SK-N-MC (cell line): ENCODE measurements at regions not wholly inside any gene's neighbourhood (a gene's known extent, or its start where the extent isn't known, plus 50 kb on each side); places are given as distances from the start of the nearest gene placed in this dataset.

Experiments
- DNase-seq: peaks from one replicate; pipeline ENCODE4 v3.0.0-alpha.2; 2011; ENCODE audit warnings: low read depth, low spot score
- H3K27ac ChIP-seq: fragments of 200-600 bp; sonication (generic); 2 replicates; pipeline ENCODE4 v1.5.1; 2016; ENCODE audit warnings: mixed run types
- H3K36me3 ChIP-seq: fragments of 200-600 bp; sonication (generic); 2 replicates; pipeline ENCODE4 v1.6.1; 2017; ENCODE audit warnings: antibody characterized with exemption, low read length, mixed read lengths; ENCODE audit not compliant: insufficient read depth
- H3K4me3 ChIP-seq: fragments of 200-600 bp; sonication (generic); 2 replicates; pipeline ENCODE4 v1.5.1; 2016
- H3K9ac ChIP-seq: fragments of 200-600 bp; sonication (generic); 2 replicates; pipeline ENCODE4 v1.8.0; 2017; ENCODE audit warnings: mixed run types, mixed read lengths; ENCODE audit not compliant: insufficient read length
- H3K9me3 ChIP-seq: fragments of 200-600 bp; sonication (generic); 2 replicates; pipeline ENCODE4 v1.6.1; 2017; ENCODE audit warnings: low read depth, mild to moderate bottlenecking, antibody characterized with exemption, low read length, moderate library complexity, mixed read lengths
- EZH2 ChIP-seq: fragments of 200-600 bp; sonication (generic); IDR thresholded peaks from one replicate; pipeline ENCODE4 v1.6.1; 2017; ENCODE audit warnings: antibody characterized with exemption
- FOXP2 ChIP-seq: optimal IDR thresholded peaks from 2 replicates; pipeline ENCODE3; 2011; ENCODE audit warnings: mild to moderate bottlenecking, moderate library complexity; ENCODE audit not compliant: insufficient read depth; ENCODE audit errors: extremely low read length, control extremely low read depth
- POLR2AphosphoS5 ChIP-seq: IDR thresholded peaks from 2 replicates; pipeline ENCODE4 v1.6.1; 2012; ENCODE audit warnings: mild to moderate bottlenecking, low read depth, low read length, borderline replicate concordance

DNA sequence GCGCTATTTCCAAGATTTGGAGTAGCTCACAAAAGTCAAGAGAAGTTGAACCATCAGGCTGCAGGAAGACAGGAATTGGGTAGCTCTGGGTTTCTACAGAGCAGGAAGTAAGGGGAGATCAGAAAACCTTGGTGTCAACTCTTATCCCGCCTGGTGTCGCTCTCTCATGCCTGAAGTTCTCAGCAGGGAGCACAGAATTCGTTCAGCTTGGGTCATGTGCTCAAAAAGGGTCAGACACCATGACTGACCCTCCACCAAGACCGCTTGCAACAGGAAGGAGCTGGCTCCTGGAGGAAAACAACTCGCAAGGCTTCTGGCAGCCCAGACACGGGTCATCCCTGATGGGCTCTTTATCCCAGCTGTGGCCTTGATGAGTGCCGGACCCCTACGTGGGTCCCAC, 93.7 kb upstream of the MSX1 start:
- no peak for DNase-seq
- Histone ChIP-seq H3K9ac (no peak overlapping the region), H3K9me3 (no peaks in the 10 kb centered on the region), H3K36me3 (no peaks in the 10 kb centered on the region), H3K27ac (no peak overlapping the region), H3K4me3 (no peak overlapping the region)
- no peak for TF ChIP-seq POLR2AphosphoS5
- TF ChIP-seq FOXP2: no peak
- no peak for TF ChIP-seq EZH2

DNA sequence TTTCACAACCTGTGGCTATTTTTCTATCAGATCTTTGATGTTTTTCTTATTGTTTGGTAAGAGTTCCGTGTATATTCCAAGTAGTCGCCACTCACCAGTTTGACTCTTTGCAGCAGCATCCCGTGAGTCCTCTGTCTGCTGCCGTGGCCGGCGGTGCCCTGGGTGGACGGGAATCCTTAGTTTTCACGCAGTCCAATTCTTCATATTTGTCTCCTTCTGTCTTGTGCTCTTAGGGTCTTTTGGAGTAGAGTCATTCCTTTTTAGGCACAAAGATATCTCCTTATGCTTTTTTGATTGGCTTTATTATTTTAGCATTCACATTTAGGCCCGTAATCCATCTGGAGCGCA, 94.9 kb upstream of the MSX1 start:
- TF ChIP-seq EZH2 (no peak), FOXP2 (no peak), POLR2AphosphoS5 (no peak)
- H3K36me3 ChIP-seq: no peaks in the 10 kb centered on the region
- no peak overlapping the region for H3K27ac ChIP-seq
- no peak overlapping the region for H3K4me3 ChIP-seq
- no peaks in the 10 kb centered on the region for H3K9me3 ChIP-seq
- no peak overlapping the region for H3K9ac ChIP-seq
- no peak for DNase-seq

DNA sequence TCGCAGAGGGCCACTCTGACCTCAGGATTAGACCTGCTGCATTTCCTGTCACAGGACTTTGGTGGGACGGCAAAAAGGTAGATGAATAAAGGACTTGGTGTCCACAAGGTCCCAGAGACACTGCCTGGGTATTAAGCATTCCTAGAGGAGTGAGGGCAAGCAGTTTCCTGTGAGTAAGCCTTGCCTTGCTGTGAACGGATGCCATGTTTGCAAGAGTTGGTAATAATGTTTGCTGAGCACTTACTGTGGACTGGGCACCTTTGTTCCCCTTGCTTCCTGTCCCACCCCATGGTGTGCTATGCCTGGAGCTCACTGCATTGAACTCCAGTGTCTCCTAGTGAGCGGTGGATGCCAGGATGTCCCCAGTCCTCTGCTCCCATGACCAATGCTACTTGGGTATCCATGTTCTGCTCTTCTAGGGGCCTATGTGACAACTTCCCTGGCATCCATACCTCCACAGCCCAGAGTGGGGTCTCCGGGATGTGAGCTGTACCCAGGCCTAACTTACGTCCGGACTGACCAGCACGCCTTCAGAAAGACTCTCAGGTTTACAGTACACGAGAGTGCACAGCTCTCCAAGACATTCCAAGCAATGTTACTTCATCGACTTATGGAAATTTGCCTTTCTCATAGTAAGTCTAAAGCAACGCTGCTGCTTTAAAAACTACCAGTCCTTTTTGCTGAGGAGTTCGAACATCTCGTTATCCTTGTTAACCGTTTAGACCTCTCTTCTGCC, 95.5 kb upstream of the MSX1 start:
- Histone ChIP-seq H3K9ac (no peak overlapping the region), H3K9me3 (no peaks in the 10 kb centered on the region), H3K36me3 (no peaks in the 10 kb centered on the region), H3K27ac (peak overlapping the region; percentile 56; the same call in 1 of the 2 replicates), H3K4me3 (peak overlapping the region; percentile 63)
- DNase-seq: no peak
- no peak for TF ChIP-seq EZH2

DNA sequence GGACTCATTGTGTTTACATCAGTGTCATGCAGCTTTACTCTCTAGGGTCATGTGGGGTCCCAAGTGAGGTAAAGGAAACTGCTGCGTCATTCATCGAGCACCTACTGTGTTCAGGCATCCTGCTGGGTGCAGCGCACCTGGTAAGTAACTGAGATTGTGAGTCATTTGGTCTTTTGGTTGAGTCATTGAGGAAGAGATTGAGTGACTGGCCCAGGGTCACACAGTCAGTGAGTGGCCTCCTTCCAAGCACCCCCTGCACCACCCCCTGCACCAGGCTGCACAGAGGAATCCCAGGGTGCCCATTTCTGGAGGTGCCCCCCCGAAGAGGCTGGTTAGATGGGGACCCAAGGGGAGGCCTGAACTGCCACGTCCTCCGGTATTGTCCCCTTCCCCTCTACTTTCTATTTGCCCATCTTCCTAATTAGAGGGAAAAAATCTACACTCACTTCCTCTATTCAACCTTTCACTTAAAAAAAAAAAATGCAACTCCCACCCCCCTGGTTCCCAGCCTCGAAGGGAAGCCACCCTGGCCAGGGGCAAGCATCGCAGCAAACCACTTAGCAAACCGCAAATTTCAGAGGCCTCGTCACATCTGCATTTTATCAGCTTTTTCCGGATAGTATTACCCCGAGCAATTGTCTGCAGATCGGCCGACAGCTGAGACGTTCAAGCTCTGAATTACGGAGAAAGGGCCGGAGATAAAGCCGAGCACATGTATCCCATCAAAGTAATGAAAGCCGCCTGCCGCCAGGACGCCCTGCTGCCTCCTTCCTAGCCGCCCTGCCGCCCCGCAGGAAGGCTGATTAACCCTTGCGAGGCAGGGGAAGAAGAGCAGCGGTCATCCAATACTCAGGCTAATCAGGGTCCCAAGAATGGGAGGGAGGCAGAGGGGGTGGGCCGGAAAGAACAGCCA, 96.3 kb upstream of the MSX1 start:
- peak; percentile 93 for DNase-seq

DNA sequence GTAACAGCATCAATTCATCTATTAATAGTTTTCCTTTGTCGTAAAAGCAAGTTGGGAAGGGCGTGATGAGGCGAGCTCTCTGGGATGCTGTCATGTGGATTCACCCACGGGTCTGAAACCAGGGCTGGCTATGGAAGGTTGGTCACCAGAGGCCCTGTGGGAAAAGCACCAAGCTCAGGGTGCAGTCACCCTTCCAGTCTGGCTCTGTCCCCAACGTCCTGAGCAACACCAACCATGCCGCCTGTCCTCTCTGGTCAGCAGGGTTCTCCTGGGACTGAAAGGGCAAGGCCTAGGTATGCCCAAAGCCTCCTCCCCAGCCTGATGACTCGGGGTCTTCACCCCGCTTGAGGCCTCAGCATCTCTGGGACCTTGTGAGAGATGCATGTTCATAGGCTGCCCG, 97.2 kb upstream of the MSX1 start:
- no peaks in the 10 kb centered on the region for H3K9me3 ChIP-seq

More for the DNA sequence above, 96.3 kb upstream of the MSX1 start:
- H3K9ac ChIP-seq: no peak overlapping the region
- no peaks in the 10 kb centered on the region for H3K9me3 ChIP-seq
- H3K4me3 ChIP-seq: peak overlapping the region; percentile 63
- no peaks in the 10 kb centered on the region for H3K36me3 ChIP-seq
- peak; percentile 48; the same call in 1 of the 2 replicates for TF ChIP-seq POLR2AphosphoS5
- TF ChIP-seq EZH2: no peak
- H3K27ac ChIP-seq: peak overlapping the region; percentile 56; the same call in 1 of the 2 replicates

DNA sequence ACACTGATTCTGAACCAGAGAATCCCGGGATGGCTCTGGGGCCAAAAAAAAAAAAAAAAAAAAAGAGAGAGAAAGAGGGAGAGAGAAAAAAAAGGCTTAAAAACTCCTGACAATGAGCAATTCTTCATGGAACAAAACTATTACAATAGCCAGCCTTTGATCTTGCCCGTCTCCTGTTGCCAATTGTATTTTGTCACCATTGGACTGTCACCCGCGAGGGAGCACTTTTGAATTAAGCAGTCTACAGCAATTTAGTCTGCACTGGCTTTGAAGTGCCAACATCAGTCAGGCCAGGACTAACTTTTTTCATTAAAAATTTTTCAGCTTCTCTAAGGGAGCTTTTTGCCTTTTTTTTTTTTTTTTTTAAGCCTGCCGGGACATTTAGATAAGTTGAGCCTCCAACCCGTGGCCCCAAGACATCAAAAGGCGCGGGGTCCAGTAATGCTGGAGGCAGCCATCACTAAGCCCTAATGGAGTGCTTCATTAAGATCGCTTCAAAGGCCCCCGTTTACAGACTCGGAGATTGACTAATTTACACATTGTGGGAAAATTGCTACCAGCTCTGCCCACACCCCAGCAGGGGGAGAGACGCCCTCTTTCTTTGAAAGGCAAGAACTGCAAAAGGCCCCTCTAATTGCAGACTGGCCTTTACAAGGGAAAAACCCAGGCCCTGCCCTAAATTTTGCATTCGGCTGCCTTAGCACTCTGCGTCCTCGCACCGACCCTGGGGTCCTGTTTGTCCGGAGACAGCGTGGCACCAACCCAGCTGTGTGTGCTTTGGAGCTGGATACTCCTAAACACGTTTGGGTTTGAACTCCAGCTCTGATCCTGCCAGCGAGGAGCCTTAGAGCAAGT, 98.1 kb upstream of the MSX1 start:
- no peak overlapping the region for H3K9ac ChIP-seq
- no peak overlapping the region for H3K4me3 ChIP-seq

More for the DNA sequence above, 97.2 kb upstream of the MSX1 start:
- H3K9ac ChIP-seq: no peak overlapping the region
- H3K27ac ChIP-seq: no peak overlapping the region
- TF ChIP-seq POLR2AphosphoS5 (no peak), EZH2 (no peak), FOXP2 (no peak)
- no peaks in the 10 kb centered on the region for H3K36me3 ChIP-seq
- H3K4me3 ChIP-seq: no peak overlapping the region
- no peak for DNase-seq

DNA sequence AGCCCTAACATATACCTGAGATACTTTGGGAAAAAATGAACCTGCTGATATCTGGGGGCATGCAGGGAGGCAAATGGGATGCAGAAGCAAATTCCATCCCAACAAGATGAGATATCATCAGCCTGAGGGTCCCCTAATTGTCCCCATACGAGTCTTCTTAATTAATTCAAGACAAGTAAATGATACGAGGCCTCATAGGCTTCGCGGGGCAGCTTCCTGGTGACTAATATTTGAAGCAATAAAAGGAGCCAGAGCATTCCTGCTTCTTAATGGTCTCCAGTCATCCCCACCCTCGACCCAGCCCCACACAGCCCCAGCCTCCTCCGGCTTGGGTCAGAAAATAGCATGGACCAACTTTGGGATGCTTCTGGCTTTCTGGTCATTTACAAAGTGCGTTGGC, 99.6 kb upstream of the MSX1 start:
- TF ChIP-seq POLR2AphosphoS5: no peak
- no peak overlapping the region for H3K27ac ChIP-seq
- H3K4me3 ChIP-seq: no peak overlapping the region
- no peaks in the 10 kb centered on the region for H3K9me3 ChIP-seq
- H3K36me3 ChIP-seq: no peaks in the 10 kb centered on the region
- DNase-seq: no peak
- no peak overlapping the region for H3K9ac ChIP-seq

More for the DNA sequence above, 98.1 kb upstream of the MSX1 start:
- no peak for DNase-seq
- Histone ChIP-seq H3K36me3 (no peaks in the 10 kb centered on the region), H3K9me3 (no peaks in the 10 kb centered on the region), H3K27ac (no peak overlapping the region)
- TF ChIP-seq POLR2AphosphoS5 (no peak), EZH2 (no peak), FOXP2 (no peak)

DNA sequence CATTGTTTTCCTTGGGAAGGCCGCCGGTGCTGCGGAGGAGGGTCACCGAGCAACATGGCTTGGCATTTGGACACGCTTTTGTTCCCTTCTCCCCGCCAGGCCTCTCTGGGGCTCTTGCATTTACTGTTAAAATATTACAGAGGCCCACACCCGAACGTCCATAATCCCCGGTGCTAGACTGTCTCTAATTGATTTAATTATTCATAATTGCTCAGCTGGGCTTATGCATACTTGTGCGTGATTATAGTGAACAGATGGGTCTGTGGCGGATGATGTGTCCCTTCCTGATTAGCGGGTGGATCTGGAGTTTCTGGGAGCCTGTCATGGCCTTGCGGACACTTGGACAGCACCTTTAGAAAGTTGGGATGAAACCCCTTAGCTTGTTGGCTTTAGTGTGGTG, 100.2 kb upstream of the MSX1 start:
- no peak overlapping the region for H3K9ac ChIP-seq
- DNase-seq: no peak
- no peak overlapping the region for H3K4me3 ChIP-seq
- no peaks in the 10 kb centered on the region for H3K9me3 ChIP-seq
- TF ChIP-seq FOXP2: no peak
- TF ChIP-seq EZH2: no peak
- TF ChIP-seq POLR2AphosphoS5: no peak
- H3K27ac ChIP-seq: no peak overlapping the region
- H3K36me3 ChIP-seq: no peaks in the 10 kb centered on the region
